HG03139 (cell line): ENCODE measurements at regions not wholly inside any gene's neighbourhood (a gene's known extent, or its start where the extent isn't known, plus 50 kb on each side); places are given as distances from the start of the nearest gene placed in this dataset.
"Not testable (repeated sequence)": the region's sequence is repeated elsewhere in the genome, so short reads cannot be mapped to it uniquely, and the experiment has no call there.

Experiments used
- ATAC-seq: cut with Tn5 transposase; IDR thresholded peaks from one replicate; pipeline ENCODE4 v1.9.1; 2021; ENCODE audit not compliant: unreplicated experiment

- ATAC-seq: no peak
These were observed 303.9 kb downstream of the OTUD1 start for GRCh38 chr10:23742807-23743206.

GRCh38 chr10:23754179-23754578, 315.3 kb downstream of the OTUD1 start:
- no peak for ATAC-seq

GRCh38 chr10:23754941-23755340, 316.1 kb downstream of the OTUD1 start:
- no peak for ATAC-seq

GRCh38 chr10:23755556-23755955, 316.7 kb downstream of the OTUD1 start:
- no peak for ATAC-seq

- ATAC-seq: no peak
These were observed 329.4 kb downstream of the OTUD1 start for GRCh38 chr10:23768281-23768680.

- ATAC-seq: no peak
These were observed 338.3 kb downstream of the OTUD1 start for GRCh38 chr10:23777153-23777552.

- no peak for ATAC-seq
These were observed 340.4 kb downstream of the OTUD1 start for GRCh38 chr10:23779301-23779700.

GRCh38 chr10:23780331-23780730, 341.5 kb downstream of the OTUD1 start:
- no peak for ATAC-seq

- no peak for ATAC-seq
These were observed 347.7 kb downstream of the OTUD1 start for GRCh38 chr10:23786594-23786993.

GRCh38 chr10:23793577-23793976, 354.7 kb downstream of the OTUD1 start:
- no peak for ATAC-seq

GRCh38 chr10:23797452-23797851, 358.6 kb downstream of the OTUD1 start:
- ATAC-seq: not testable (repeated sequence)

GRCh38 chr10:23804125-23804524, 365.2 kb downstream of the OTUD1 start:
- ATAC-seq: no peak

GRCh38 chr10:23813687-23814086, 374.8 kb downstream of the OTUD1 start:
- ATAC-seq: no peak

GRCh38 chr10:23818484-23818883, 379.6 kb downstream of the OTUD1 start:
- ATAC-seq: no peak

- no peak for ATAC-seq
These were observed 381.9 kb downstream of the OTUD1 start for GRCh38 chr10:23820792-23821191.

- no peak for ATAC-seq
These were observed 384.1 kb upstream of the KIAA1217 start for GRCh38 chr10:23824822-23825221.

GRCh38 chr10:23826421-23826820, 382.5 kb upstream of the KIAA1217 start:
- ATAC-seq: no peak

- ATAC-seq: no peak
These were observed 379.4 kb upstream of the KIAA1217 start for GRCh38 chr10:23829556-23829955.

- no peak for ATAC-seq
These were observed 374.8 kb upstream of the KIAA1217 start for GRCh38 chr10:23834091-23834490.

- ATAC-seq: no peak
These were observed 358.3 kb upstream of the KIAA1217 start for GRCh38 chr10:23850631-23851030.

GRCh38 chr10:23859598-23859997, 349.3 kb upstream of the KIAA1217 start:
- ATAC-seq: no peak

GRCh38 chr10:23864631-23865147, 344.2 kb upstream of the KIAA1217 start:
- no peak for ATAC-seq

- ATAC-seq: not testable (repeated sequence)
These were observed 342.0 kb upstream of the KIAA1217 start for GRCh38 chr10:23866985-23867384.

GRCh38 chr10:23868121-23868520, 340.8 kb upstream of the KIAA1217 start:
- no peak for ATAC-seq
